ENCODE measurements at regions not wholly inside any gene's neighbourhood (a gene's known extent, or its start where the extent isn't known, plus 50 kb on each side); places are given as distances from the start of the nearest gene placed in this dataset.
"Not testable (repeated sequence)": the region's sequence is repeated elsewhere in the genome, so short reads cannot be mapped to it uniquely, and the experiment has no call there.

GRCh38 chr5:176034407-176035200 lies 66.5 kb upstream of the THOC3 start:
- ATAC-seq: peak; percentile 65
- intact Hi-C loops (cut with micrococcal nuclease); H3K36me3 ChIP-seq (ENCODE audit: low read depth, low read length): not testable (repeated sequence)

GRCh38 chr5:176035201-176035530 lies 67.1 kb upstream of the THOC3 start:
- ATAC-seq; H3K9me3 ChIP-seq (ENCODE audit: low read length); H3K4me2 ChIP-seq (ENCODE audit: low read length); H3F3A ChIP-seq (ENCODE audit: low read length, unreplicated experiment); H3K9me2 ChIP-seq (replicated peaks; ENCODE audit: low read length); intact Hi-C loops (cut with micrococcal nuclease); H3K36me3 ChIP-seq (ENCODE audit: low read depth, low read length); BruUV-seq (replicated peaks); CTCF ChIA-PET; H3K27me3 ChIP-seq (ENCODE audit: low read length); H3K9ac ChIP-seq (ENCODE audit: low read length); H3K27ac ChIP-seq (ENCODE audit: low read length); H3K79me2 ChIP-seq (ENCODE audit: low read length); H2AFZ ChIP-seq (ENCODE audit: low read length); H3K4me3 ChIP-seq (ENCODE audit: low read length); POLR2A ChIA-PET (ENCODE audit: unreplicated experiment); H4K20me1 ChIP-seq (ENCODE audit: low read length); H3K4me1 ChIP-seq (ENCODE audit: insufficient read depth, low read length); DNase-seq: not testable (repeated sequence)

More at GRCh38 chr5:176034407-176035200, 66.5 kb upstream of the THOC3 start:
- H3K27me3 ChIP-seq (ENCODE audit: low read length); H2AFZ ChIP-seq (ENCODE audit: low read length); DNase-seq; H3K4me1 ChIP-seq (ENCODE audit: insufficient read depth, low read length); H4K20me1 ChIP-seq (ENCODE audit: low read length); H3K9me2 ChIP-seq (replicated peaks; ENCODE audit: low read length); H3K79me2 ChIP-seq (ENCODE audit: low read length); CTCF ChIA-PET; H3K9me3 ChIP-seq (ENCODE audit: low read length); H3F3A ChIP-seq (ENCODE audit: low read length, unreplicated experiment); H3K27ac ChIP-seq (ENCODE audit: low read length); H3K4me3 ChIP-seq (ENCODE audit: low read length); H3K9ac ChIP-seq (ENCODE audit: low read length); H3K4me2 ChIP-seq (ENCODE audit: low read length); POLR2A ChIA-PET (ENCODE audit: unreplicated experiment); BruUV-seq (replicated peaks): not testable (repeated sequence)

DNA sequence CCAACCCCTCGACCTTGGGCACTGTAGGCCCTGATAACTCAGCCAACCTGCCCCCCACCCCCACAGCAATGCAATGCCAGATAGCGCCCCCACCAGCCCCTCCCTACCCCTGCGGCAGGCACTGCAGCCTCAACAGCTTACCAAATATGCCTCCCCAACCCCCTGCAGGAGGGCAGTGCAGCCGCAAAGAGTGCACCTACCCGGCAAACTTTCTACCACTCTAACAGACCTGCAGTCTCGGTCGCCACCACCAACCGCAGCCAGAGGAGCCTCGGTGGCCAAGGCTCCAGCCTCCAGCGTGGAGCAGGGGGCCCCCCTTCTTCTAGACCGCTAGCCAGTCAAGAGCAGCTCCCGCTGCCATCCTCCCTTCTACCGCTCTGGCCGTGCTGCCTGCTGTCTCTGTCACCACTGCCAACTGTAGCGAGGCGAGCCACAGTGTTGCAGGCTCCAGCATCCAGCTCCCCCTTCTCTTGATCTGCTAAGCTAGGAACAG lies 67.7 kb upstream of the THOC3 start:
- H3K9me3 ChIP-seq (ENCODE audit: low read length); H3K4me2 ChIP-seq (ENCODE audit: low read length); H3K9ac ChIP-seq (ENCODE audit: low read length); H3K4me3 ChIP-seq (ENCODE audit: low read length); H2AFZ ChIP-seq (ENCODE audit: low read length); intact Hi-C loops (cut with micrococcal nuclease); POLR2A ChIA-PET (ENCODE audit: unreplicated experiment); H3F3A ChIP-seq (ENCODE audit: low read length, unreplicated experiment); H4K20me1 ChIP-seq (ENCODE audit: low read length); H3K79me2 ChIP-seq (ENCODE audit: low read length); H3K36me3 ChIP-seq (ENCODE audit: low read depth, low read length); BruUV-seq (replicated peaks); H3K4me1 ChIP-seq (ENCODE audit: insufficient read depth, low read length); H3K27ac ChIP-seq (ENCODE audit: low read length); H3K27me3 ChIP-seq (ENCODE audit: low read length); H3K9me2 ChIP-seq (replicated peaks; ENCODE audit: low read length); CTCF ChIA-PET; DNase-seq; ATAC-seq: not testable (repeated sequence)

DNA sequence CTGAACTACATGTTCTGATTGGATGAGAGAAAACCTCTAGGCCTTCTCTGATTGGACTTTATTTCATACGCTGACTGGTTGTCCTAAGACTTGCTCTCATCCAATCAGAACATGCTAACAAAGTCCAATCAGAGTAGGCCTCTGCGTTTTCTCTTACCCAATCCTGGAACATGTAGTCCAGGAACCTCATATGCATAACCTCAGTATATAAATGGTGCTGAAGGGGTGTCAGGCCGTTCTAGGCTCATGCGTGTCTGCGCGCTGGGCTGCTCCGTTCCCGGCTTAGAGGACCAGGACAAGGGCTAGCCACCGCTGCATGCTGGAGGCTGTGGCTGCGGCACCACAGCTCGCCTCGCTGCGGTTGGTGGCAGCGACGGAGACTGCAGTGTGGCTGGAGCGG lies 68.3 kb upstream of the THOC3 start:
- DNase-seq; H2AFZ ChIP-seq (ENCODE audit: low read length); H3K27ac ChIP-seq (ENCODE audit: low read length); H3K4me2 ChIP-seq (ENCODE audit: low read length); H4K20me1 ChIP-seq (ENCODE audit: low read length); H3K4me1 ChIP-seq (ENCODE audit: insufficient read depth, low read length); BruUV-seq (replicated peaks); intact Hi-C loops (cut with micrococcal nuclease); CTCF ChIA-PET; H3K36me3 ChIP-seq (ENCODE audit: low read depth, low read length); H3K4me3 ChIP-seq (ENCODE audit: low read length); POLR2A ChIA-PET (ENCODE audit: unreplicated experiment); ATAC-seq; H3K27me3 ChIP-seq (ENCODE audit: low read length); H3K9me3 ChIP-seq (ENCODE audit: low read length); H3F3A ChIP-seq (ENCODE audit: low read length, unreplicated experiment); H3K9me2 ChIP-seq (replicated peaks; ENCODE audit: low read length); H3K9ac ChIP-seq (ENCODE audit: low read length); H3K79me2 ChIP-seq (ENCODE audit: low read length): not testable (repeated sequence)

DNA sequence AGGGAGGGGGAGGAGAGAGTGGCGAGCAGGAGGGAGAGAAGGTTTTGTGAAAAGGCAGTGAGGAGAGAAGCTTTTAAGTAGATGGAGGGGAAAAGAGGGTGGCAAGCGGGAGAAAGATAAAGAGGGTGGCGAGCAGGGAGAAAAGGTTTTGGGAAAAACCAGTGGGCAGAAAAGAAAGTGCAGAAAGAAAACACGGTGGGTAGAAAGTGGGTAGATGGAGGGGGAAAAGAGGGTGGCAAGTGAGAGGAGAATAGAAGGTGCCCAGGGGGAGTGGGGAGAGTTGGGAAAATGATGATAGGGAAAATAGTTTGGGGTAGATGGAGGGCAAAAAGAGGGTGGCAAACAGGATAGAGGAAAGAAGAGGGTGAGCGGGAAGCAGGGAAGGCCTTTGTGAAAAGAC lies 69.1 kb upstream of the THOC3 start:
- H3K27ac ChIP-seq (ENCODE audit: low read length); H3K9ac ChIP-seq (ENCODE audit: low read length); ATAC-seq; H3K36me3 ChIP-seq (ENCODE audit: low read depth, low read length); H3K9me2 ChIP-seq (replicated peaks; ENCODE audit: low read length); H4K20me1 ChIP-seq (ENCODE audit: low read length); DNase-seq; BruUV-seq (replicated peaks); H3K4me3 ChIP-seq (ENCODE audit: low read length); H3K79me2 ChIP-seq (ENCODE audit: low read length); CTCF ChIA-PET; H3K9me3 ChIP-seq (ENCODE audit: low read length); POLR2A ChIA-PET (ENCODE audit: unreplicated experiment); H3K4me2 ChIP-seq (ENCODE audit: low read length); H3K27me3 ChIP-seq (ENCODE audit: low read length); intact Hi-C loops (cut with micrococcal nuclease); H3F3A ChIP-seq (ENCODE audit: low read length, unreplicated experiment); H3K4me1 ChIP-seq (ENCODE audit: insufficient read depth, low read length); H2AFZ ChIP-seq (ENCODE audit: low read length): not testable (repeated sequence)

DNA sequence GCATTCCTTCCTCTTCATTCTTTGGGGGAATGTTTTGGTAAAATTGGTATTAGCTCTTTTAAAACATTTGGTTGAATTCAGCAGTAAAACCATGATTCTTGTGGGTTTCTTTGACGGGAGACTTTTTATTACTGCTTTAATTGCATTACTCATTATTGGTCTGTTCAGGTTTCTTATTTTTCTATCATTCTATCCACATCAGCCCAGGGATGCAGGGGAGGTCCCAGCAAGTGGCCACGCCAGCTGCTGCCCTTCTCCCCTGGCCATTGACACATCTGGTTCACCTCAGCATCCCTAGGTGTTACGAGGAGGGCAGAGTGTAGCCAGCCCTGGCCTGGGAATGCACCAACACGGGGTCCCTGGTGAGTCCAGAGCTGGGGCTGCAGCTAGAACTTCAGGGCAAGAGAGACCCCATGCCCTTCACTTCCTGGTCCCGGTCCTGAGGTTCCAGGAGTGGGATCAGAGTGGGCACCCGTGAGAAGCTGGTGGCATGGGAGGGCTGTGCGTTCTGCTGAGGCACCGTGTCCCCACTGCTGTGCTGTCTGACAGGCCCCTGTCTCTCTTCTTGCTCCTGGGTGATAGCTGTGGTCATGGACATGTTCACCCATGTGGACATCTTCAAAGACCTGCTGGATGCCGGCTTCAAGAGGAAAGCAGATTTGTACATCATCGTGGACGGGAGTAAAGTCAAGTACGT lies 72.1 kb upstream of the THOC3 start:
- ATAC-seq: peak; percentile 60
- H3F3A ChIP-seq (ENCODE audit: low read length, unreplicated experiment); H3K79me2 ChIP-seq (ENCODE audit: low read length); CTCF ChIA-PET; BruUV-seq (replicated peaks); H3K27me3 ChIP-seq (ENCODE audit: low read length); H4K20me1 ChIP-seq (ENCODE audit: low read length); H3K9ac ChIP-seq (ENCODE audit: low read length); H2AFZ ChIP-seq (ENCODE audit: low read length); H3K4me3 ChIP-seq (ENCODE audit: low read length); H3K4me1 ChIP-seq (ENCODE audit: insufficient read depth, low read length); H3K36me3 ChIP-seq (ENCODE audit: low read depth, low read length); H3K4me2 ChIP-seq (ENCODE audit: low read length); intact Hi-C loops (cut with micrococcal nuclease); H3K9me3 ChIP-seq (ENCODE audit: low read length); H3K27ac ChIP-seq (ENCODE audit: low read length); DNase-seq; POLR2A ChIA-PET (ENCODE audit: unreplicated experiment); H3K9me2 ChIP-seq (replicated peaks; ENCODE audit: low read length): not testable (repeated sequence)

Data from PC-3 (cell line).